Erythroblast (primary cell): ENCODE measurements at regions not wholly inside any gene's neighbourhood (a gene's known extent, or its start where the extent isn't known, plus 50 kb on each side); places are given as distances from the start of the nearest gene placed in this dataset.

Experiments
- GATA1 ChIP-seq: IDR thresholded peaks from 2 replicates; pipeline ENCODE4 v1.6.1; 2011; ENCODE audit warnings: low read depth, mild to moderate bottlenecking, control low read depth, low read length, moderate library complexity
- POLR2A ChIP-seq: IDR thresholded peaks from 2 replicates; pipeline ENCODE4 v1.6.1; 2011; ENCODE audit warnings: mild to moderate bottlenecking, low read length

DNA sequence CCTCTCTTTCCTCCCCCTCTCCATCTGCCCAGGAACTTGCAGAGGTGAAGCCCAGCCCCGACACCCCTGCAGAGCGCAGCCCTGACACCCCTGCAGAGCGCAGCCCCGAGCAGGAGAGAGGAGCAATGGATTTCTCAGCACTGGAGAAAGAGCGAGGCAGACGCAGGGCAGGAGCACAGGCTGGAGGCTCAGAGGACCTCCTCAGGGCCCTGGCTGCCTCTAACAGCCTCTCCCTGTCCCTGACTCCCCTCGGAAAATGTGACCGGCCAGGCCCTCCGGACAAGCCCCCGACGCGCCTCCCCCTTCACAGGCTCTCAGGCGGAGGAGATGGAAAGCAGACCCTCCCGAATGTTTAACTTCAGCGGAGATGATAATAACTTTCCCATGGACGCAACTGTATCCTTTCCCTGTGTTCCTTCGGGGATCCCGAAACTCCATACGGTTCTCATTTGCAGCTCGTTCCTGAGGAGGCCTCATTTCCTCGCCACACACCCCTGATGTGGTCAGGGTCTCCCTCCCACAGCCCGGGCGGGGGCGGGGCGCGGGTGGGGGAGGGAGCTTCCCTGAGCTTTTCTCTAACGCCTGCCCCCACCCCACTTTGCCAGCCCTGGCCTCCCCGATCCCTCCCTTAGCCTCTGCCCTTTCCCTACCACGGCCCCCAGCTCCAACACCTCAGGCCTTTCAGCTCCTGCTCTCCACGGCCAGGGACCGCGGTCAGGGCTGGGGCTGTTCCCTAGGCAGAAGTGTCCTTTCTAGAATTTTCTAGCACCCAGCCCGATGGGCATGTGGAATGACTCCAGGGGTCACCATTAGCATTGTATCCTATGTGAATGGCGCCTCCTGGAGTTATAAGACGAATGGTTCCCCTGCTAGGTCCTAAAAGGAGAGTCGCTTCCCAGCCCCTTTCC lies 201.1 kb upstream of the BCOR start:
- TF ChIP-seq POLR2A (no peak), GATA1 (no peak)
